D721Med (cell line): ENCODE measurements at regions not wholly inside any gene's neighbourhood (a gene's known extent, or its start where the extent isn't known, plus 50 kb on each side); places are given as distances from the start of the nearest gene placed in this dataset.

Experiments used
- DNase-seq: peaks from one replicate; pipeline ENCODE4 v3.0.0; 2011; ENCODE audit warnings: low spot score; ENCODE audit not compliant: insufficient read length
- FAIRE-seq: peaks from 2 replicates; lab custom pipeline; 2011; peaks lifted over from hg19 to GRCh38; lab: Jason Lieb, UNC
- TF ChIP-seq, protein P1 (sequence below): IDR thresholded peaks from 2 replicates; pipeline ENCODE4 v1.5.1; 2012; ENCODE audit warnings: mild to moderate bottlenecking, control low read depth; ENCODE audit not compliant: insufficient read depth; ENCODE audit errors: missing control alignments

DNA sequence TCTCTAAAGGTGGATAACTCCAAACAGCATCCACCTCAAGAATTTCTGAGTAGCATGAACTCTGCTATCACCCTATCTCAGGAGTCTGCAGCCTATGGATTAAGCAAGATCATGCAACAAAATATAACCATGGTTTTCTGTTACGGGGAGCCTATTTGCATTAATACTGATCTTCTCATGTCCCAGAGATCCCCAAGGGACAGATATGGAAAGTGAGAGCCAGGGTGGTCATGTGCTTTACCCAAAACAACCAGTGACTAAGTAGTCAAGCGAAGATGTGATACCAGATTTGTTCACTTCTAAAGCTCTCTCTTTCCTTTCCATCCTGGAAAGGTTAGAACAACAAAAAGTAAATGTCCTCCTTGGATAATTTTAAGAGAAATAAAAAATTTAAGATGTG is 125.1 kb downstream of the PRRX1 start:
- TF ChIP-seq, protein P1, sequence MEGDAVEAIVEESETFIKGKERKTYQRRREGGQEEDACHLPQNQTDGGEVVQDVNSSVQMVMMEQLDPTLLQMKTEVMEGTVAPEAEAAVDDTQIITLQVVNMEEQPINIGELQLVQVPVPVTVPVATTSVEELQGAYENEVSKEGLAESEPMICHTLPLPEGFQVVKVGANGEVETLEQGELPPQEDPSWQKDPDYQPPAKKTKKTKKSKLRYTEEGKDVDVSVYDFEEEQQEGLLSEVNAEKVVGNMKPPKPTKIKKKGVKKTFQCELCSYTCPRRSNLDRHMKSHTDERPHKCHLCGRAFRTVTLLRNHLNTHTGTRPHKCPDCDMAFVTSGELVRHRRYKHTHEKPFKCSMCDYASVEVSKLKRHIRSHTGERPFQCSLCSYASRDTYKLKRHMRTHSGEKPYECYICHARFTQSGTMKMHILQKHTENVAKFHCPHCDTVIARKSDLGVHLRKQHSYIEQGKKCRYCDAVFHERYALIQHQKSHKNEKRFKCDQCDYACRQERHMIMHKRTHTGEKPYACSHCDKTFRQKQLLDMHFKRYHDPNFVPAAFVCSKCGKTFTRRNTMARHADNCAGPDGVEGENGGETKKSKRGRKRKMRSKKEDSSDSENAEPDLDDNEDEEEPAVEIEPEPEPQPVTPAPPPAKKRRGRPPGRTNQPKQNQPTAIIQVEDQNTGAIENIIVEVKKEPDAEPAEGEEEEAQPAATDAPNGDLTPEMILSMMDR, result no peak
- DNase-seq, result no peak
- FAIRE-seq, result peak; percentile 81

DNA sequence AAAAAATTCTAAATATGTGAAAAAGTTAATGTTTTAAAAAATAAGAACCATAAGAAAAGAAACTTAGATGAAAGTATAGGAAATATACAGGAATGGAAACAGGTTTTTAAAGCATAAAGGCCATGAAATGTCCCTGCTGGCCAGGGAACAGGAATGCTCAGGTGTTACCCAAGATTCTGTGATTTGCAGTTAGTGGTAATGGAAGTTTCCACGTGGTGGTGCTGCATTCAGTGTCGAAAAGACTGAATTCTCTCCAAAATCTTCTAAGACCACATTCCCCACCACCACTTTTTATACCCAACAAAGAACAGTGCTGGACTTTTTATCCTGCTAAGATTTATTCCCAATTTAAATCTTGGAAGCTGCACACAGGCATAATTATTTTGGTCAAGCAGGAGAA is 126.2 kb downstream of the PRRX1 start:
- DNase-seq (no peak), FAIRE-seq (peak; percentile 71)
- TF ChIP-seq, protein P1, result no peak

DNA sequence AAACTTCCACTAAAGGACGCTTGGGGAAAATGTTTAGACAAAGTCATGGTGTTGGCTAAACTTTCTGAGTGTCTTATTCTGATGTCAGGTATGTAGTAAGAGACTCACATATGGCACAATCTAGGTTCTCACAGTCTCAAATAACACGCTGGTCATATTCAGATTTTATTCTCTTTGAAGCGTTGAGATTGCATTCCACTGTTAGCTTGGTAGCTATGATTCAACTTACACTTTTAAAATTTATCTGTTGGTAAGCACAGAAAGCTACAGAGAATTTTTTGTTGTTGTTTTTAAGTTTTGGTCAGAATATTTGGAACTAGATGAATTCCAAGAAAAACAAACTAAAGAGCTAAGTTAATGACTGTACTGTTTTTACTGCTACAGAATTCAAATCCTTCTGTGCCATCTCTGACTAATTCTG is 126.7 kb downstream of the PRRX1 start:
- no peak for DNase-seq
- FAIRE-seq, result no peak
- TF ChIP-seq, protein P1, result no peak

GRCh38 chr1:170791941-170792340 is 128.0 kb downstream of the PRRX1 start:
- DNase-seq (no peak), FAIRE-seq (peak; percentile 96)
- TF ChIP-seq, protein P1, result no peak

DNA sequence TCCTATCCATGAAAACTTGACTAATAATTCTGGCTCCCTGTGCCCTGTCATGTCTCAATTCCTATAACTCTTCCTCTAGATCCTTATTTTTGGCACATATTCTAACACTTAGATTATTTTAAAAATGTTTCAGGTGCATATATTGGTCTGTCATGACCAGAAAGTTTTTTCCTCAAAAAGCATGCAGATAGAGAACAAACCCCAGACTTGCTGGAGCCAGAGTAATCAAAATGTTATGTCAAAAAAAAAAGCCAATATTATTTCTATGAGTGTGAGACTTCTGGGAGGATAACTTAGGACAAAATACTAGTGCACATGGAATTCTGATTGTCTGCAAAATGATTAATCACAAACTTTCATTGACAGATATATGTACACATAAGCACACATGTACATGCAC is 135.1 kb upstream of the MROH9 start:
- FAIRE-seq, result peak; percentile 41
- DNase-seq, result no peak
- TF ChIP-seq, protein P1, result no peak

- TF ChIP-seq, protein P1, result no peak
- no peak for FAIRE-seq
- no peak for DNase-seq
These were observed 134.5 kb upstream of the MROH9 start for GRCh38 chr1:170800812-170801211.

- TF ChIP-seq, protein P1, result no peak
- FAIRE-seq, result no peak
- no peak for DNase-seq
These were observed 131.6 kb upstream of the MROH9 start for GRCh38 chr1:170803711-170804110.
